Esophagus squamous epithelium (tissue), 5 donors: ENCODE measurements at regions not wholly inside any gene's neighbourhood (a gene's known extent, or its start where the extent isn't known, plus 50 kb on each side); places are given as distances from the start of the nearest gene placed in this dataset.

Experiments
- DNase-seq: peaks from one replicate; lab custom pipeline; 2025; lab: John Stamatoyannopoulos, UW
- H3K27ac ChIP-seq, 4 donors: fragments of 200-600 bp; sonication (generic); one replicate each; pipeline ENCODE4 v1.5.1; 2016 to 2019; ENCODE audit warnings: mild to moderate bottlenecking in 1 of 4
- H3K27me3 ChIP-seq, 4 donors: fragments of 200-600 bp; sonication (generic); 1 replicate in 3 of 4; 2 replicates in 1 of 4; pipeline versions ENCODE4 v1.5.1 to v1.6.0; 2017 to 2021; ENCODE audit warnings: antibody characterized with exemption in 1 of 4
- H3K36me3 ChIP-seq, 3 donors: fragments of 200-600 bp; sonication (generic); one replicate each; pipeline ENCODE4 v1.5.1; 2016 to 2019
- H3K4me1 ChIP-seq, 3 donors: fragments of 200-600 bp; sonication (generic); one replicate each; pipeline ENCODE4 v1.5.1; 2017 to 2019
- H3K4me3 ChIP-seq, 4 donors: fragments of 200-600 bp; sonication (generic); 1 replicate in 3 of 4; 2 replicates in 1 of 4; pipeline ENCODE4 v1.5.1; 2016 to 2019; ENCODE audit warnings: mild to moderate bottlenecking in 2 of 4, moderate library complexity in 1 of 4
- H3K9me3 ChIP-seq, 3 donors: fragments of 200-600 bp; sonication (generic); one replicate each; pipeline ENCODE4 v1.5.1; 2016 to 2019
- POLR2A ChIP-seq, 4 donors: fragments of 450-650 bp; IDR thresholded peaks; one replicate each; pipeline ENCODE4 v1.6.1; 2017; ENCODE audit warnings: antibody characterized with exemption in 4 of 4, mild to moderate bottlenecking in 4 of 4, moderate library complexity in 3 of 4
- WGBS, 2 donors: methylation state at CpG; one replicate each; pipeline ENCODE4 v1.1.5; 2018; 5-methylcytosine and 5-hydroxymethylcytosine counted together
- intact Hi-C: fragments of 100-400 bp; cut with DNase I; formaldehyde crosslinking; loops from one replicate; pipeline ENCODE4 v1.15.0; 2022
- TF ChIP-seq, protein P1 (sequence below), 6 experiments: fragments of 450-650 bp in 4 of 6; fragments of 200-600 bp in 2 of 6; sonication (generic) in 2 of 6; IDR thresholded peaks; one replicate each; pipeline ENCODE4 v1.5.1; 2016 to 2019; ENCODE audit warnings: antibody characterized with exemption in 6 of 6, mild to moderate bottlenecking in 4 of 6, moderate library complexity in 4 of 6
- donor health status: DM: yes; HTN: yes; CAD: no.

DNA sequence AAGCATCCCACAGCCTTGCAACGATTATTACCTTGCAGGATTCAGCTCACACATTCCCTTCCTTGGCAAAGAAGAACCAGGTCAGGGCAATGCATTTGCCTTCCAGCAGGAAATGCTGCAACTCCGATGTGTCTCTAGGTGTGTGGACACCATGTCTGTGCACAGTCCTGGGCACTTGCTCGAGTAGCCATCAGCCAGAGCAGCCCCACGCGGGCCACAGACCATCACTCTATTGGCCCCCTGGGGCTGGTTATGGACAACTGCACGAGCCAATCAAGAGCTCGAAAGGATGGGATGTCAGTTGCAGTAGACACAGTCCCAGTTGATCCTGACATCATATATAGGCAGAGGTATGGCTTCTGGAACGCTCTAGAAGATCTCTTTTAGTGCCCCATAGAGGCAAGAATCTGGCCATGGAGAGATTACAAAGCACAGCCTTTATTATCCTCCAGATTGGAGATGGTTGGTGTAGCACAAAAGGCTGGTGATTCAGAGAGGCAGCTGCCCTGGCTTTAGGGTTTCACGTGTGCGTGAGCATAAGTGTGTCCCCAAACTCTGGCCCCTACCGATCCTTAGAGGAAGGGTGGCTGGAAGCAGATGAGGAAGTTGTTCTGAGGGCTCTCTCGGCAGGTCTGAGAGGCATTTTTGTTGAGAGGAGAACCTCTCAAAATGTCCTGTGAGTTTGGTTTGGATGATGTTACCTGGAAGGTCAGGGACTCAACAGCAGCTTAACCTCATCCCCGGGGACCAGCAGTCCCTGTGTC lies 403.8 kb downstream of the SEC14L1 start:
- Histone ChIP-seq H3K36me3 (no peaks in the 10 kb centered on the region), H3K4me3 (no peak overlapping the region), H3K9me3 (no peaks in the 10 kb centered on the region), H3K4me1 (peaks cover 0 to 36% (median 7%) of the 10 kb centered on the region in 3 donors), H3K27me3 (peaks cover 0 to 70% (median 0%) of the 10 kb centered on the region in 4 donors), H3K27ac (no peak overlapping the region)
- intact Hi-C loops = loop anchor here (5.0 kb wide), 1 partner anchor 468 kb away; no protein-coding TSS in a partner anchor
- no peak for DNase-seq
- no peak for TF ChIP-seq POLR2A (IDR thresholded peaks at IDR 0.05)
- TF ChIP-seq, protein P1, sequence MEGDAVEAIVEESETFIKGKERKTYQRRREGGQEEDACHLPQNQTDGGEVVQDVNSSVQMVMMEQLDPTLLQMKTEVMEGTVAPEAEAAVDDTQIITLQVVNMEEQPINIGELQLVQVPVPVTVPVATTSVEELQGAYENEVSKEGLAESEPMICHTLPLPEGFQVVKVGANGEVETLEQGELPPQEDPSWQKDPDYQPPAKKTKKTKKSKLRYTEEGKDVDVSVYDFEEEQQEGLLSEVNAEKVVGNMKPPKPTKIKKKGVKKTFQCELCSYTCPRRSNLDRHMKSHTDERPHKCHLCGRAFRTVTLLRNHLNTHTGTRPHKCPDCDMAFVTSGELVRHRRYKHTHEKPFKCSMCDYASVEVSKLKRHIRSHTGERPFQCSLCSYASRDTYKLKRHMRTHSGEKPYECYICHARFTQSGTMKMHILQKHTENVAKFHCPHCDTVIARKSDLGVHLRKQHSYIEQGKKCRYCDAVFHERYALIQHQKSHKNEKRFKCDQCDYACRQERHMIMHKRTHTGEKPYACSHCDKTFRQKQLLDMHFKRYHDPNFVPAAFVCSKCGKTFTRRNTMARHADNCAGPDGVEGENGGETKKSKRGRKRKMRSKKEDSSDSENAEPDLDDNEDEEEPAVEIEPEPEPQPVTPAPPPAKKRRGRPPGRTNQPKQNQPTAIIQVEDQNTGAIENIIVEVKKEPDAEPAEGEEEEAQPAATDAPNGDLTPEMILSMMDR (IDR thresholded peaks at IDR 0.05) = no peak
- WGBS, 2 donors = 64 to 70% methylated on average over 6 to 7 of the region's 13 CpGs

DNA sequence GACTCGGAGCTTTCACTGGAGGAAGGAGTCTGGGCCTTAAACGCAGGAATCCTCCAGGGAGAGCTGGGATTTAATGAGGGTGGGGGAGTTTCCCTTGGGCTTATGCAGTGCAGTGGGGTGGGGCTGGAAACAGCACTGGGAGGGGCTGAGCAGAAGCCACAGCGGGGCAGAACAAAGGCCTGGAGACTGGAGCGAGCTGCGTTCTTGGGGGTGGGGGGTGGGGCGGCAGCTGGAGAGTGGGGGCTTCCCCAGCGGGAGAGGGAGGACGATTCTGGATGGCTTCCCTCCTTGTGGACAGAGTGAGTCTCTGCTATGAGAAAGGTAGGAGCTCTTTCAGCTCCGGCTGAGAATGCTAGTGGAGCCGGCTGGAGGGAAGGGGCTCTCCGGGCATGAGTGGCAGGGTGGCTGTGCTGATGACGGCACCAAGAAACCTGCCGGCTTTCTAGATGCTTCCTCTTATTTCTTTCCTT lies 406.0 kb downstream of the SEC14L1 start:
- Histone ChIP-seq H3K27ac (peak overlapping the region in 2 of 4 donors; percentile 25 to 39), H3K36me3 (no peaks in the 10 kb centered on the region), H3K27me3 (peaks cover 0 to 54% (median 0%) of the 10 kb centered on the region in 4 donors), H3K4me1 (peaks cover 0 to 36% (median 7%) of the 10 kb centered on the region in 3 donors), H3K9me3 (no peaks in the 10 kb centered on the region), H3K4me3 (peak overlapping the region in 3 of 4 donors; percentile 14 to 38 (median 25))
- no peak for TF ChIP-seq POLR2A (IDR thresholded peaks at IDR 0.05)
- TF ChIP-seq, protein P1 (IDR thresholded peaks at IDR 0.05) = no peak
- 45 to 46% methylated on average over 7 to 11 of the region's 13 CpGs for WGBS, 2 donors
- DNase-seq = no peak
- intact Hi-C loops = no loop called here

DNA sequence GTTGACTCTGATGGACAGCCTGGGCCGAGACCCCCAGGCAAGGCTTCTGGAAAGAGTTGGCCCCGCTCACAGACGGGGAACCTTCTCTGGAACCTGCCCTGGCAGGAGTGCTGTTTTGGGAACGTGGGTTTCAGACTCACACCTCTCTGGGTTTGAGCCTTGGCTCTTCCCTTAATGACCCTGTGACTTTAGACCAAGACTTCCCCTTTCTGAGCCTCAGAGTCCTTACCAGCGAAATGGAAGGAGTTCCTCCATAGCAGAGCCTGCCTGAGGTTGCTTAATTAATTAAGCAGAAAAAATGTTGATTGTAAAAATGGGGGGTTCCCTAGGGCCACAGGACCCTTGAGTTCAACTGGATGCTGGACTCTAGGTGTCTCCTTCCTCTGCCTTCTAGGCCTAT lies 408.2 kb downstream of the SEC14L1 start:
- DNase-seq = no peak
- Histone ChIP-seq H3K9me3 (no peaks in the 10 kb centered on the region), H3K4me1 (peaks cover 0 to 16% (median 3%) of the 10 kb centered on the region in 3 donors), H3K27me3 (peaks cover 0 to 44% (median 0%) of the 10 kb centered on the region in 4 donors), H3K36me3 (no peaks in the 10 kb centered on the region), H3K27ac (no peak overlapping the region), H3K4me3 (no peak overlapping the region)
- intact Hi-C loops = no loop called here
- TF ChIP-seq, protein P1 (IDR thresholded peaks at IDR 0.05) = no peak
- TF ChIP-seq POLR2A (IDR thresholded peaks at IDR 0.05) = no peak
- 58 to 77% methylated on average over 4 to 5 of the region's 5 CpGs for WGBS, 2 donors

DNA sequence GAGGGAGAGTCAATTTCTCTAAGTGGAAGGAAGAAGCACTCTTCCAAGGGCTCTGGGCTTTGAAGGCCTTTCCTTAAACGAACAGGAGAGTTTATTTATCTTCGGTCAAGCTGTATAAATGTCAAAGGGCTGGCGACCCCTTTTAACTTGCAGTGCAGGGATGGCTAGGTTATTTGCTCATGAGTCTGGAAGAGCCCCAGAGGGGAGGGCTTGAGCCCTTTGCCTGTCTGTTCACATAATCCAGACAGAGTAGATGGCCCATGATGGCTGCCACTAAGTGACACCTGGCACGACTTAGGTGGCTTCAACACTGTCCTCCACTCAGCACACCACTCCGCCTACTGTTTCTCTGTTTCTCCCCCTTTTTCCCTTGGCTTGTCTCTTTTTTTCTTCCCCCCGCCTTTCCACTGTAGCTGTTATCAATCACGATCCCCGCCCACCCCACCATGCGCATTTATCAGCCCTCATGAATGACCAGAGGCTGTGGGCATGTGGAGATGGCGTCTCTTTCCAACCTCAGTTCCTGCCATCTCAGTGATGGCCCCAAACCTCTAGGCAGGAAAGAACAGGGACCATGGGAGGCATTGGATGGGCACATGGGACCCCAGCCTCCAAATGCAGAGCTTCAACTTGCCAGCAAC lies 408.7 kb upstream of the TNRC6C start:
- no peak overlapping the region for H3K27ac ChIP-seq
- no peak overlapping the region for H3K4me3 ChIP-seq
- DNase-seq = no peak
- 65 to 76% methylated on average over 10 of the region's 10 CpGs for WGBS, 2 donors
- H3K4me1 ChIP-seq = peaks cover 0 to 15% (median 3%) of the 10 kb centered on the region in 3 donors
- peaks cover 0 to 44% (median 0%) of the 10 kb centered on the region in 4 donors for H3K27me3 ChIP-seq
- no peaks in the 10 kb centered on the region for H3K36me3 ChIP-seq
- no peaks in the 10 kb centered on the region for H3K9me3 ChIP-seq
- TF ChIP-seq, protein P1 (IDR thresholded peaks at IDR 0.05) = no peak
- no peak for TF ChIP-seq POLR2A (IDR thresholded peaks at IDR 0.05)
- intact Hi-C loops = no loop called here
